GM23248 (cell line): ENCODE measurements at regions not wholly inside any gene's neighbourhood (a gene's known extent, or its start where the extent isn't known, plus 50 kb on each side); places are given as distances from the start of the nearest gene placed in this dataset.

Experiments
- EZH2 ChIP-seq: fragments of 200-600 bp; sonication (generic); IDR thresholded peaks from 2 replicates; pipeline ENCODE4 v1.6.1; 2018; ENCODE audit warnings: antibody characterized with exemption, mild to moderate bottlenecking; ENCODE audit not compliant: insufficient read depth, poor library complexity, severe bottlenecking
- EZH2phosphoT487 ChIP-seq: fragments of 200-600 bp; sonication (generic); IDR thresholded peaks from 2 replicates; pipeline ENCODE4 v1.6.1; 2018; ENCODE audit warnings: antibody characterized with exemption, moderate library complexity, mild to moderate bottlenecking, low read depth; ENCODE audit not compliant: insufficient read depth

DNA sequence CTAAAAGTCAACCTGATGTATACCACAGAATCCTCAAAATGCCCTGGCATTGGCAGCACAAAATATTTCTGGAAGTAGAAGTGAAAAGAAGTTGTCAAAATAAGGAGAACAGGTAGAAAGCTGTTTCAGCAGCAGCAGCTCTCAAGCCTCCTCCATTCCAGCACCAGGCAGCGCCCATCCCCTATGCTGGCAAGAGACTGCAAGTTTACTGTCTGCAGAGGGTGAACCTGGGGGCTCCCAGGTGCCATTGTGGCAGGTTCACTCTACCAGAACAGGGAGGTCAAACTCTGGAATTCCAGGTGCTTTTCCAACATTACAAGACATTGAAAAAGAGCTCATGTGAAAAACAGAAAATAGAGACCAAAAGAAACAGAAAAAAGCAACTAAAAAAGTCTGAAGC is 128.8 kb upstream of the CTTNBP2NL start:
- TF ChIP-seq EZH2phosphoT487 (no peak), EZH2 (no peak)
